ENCODE measurements at regions not wholly inside any gene's neighbourhood (a gene's known extent, or its start where the extent isn't known, plus 50 kb on each side); places are given as distances from the start of the nearest gene placed in this dataset.

- no peak overlapping the region for H3K4me2 ChIP-seq (ENCODE audit: control insufficient read depth, extremely low read depth, insufficient read depth, low read depth, low read length)
- no peak overlapping the region for H3K9ac ChIP-seq (ENCODE audit: control insufficient read depth, extremely low read depth, insufficient read depth, low read length)
- H3K27me3 ChIP-seq (ENCODE audit: control insufficient read depth, extremely low read depth, insufficient read depth, low read length), result no peaks in the 10 kb centered on the region
- no peaks in the 10 kb centered on the region for H3K9me1 ChIP-seq (ENCODE audit: control insufficient read depth, extremely low read depth, insufficient read depth, low read length)
- no peaks in the 10 kb centered on the region for H3K36me3 ChIP-seq (ENCODE audit: control insufficient read depth in 2 of 2, extremely low read depth in 1 of 2, insufficient read depth in 2 of 2, low read length in 2 of 2)
- H2AFZ ChIP-seq (ENCODE audit: control insufficient read depth, low read length), result no peak overlapping the region
- H3K9me3 ChIP-seq (ENCODE audit: control insufficient read depth, low read depth, low read length), result no peaks in the 10 kb centered on the region
- no peaks in the 10 kb centered on the region for H3K4me1 ChIP-seq (ENCODE audit: control insufficient read depth, extremely low read depth, insufficient read depth, low read length)
- no peaks in the 10 kb centered on the region for H4K20me1 ChIP-seq (ENCODE audit: control insufficient read depth, extremely low read depth, insufficient read depth, low read length)
- no peak overlapping the region for H3K4me3 ChIP-seq (ENCODE audit: control insufficient read depth in 2 of 3, extremely low read depth in 1 of 3, insufficient read depth in 2 of 3, low read depth in 1 of 3, low read length in 3 of 3)
- H3K79me2 ChIP-seq (ENCODE audit: control insufficient read depth, insufficient read depth, low read length), result no peaks in the 10 kb centered on the region
- dilution Hi-C loops (cut with MboI; ENCODE audit: extremely low pct_ligation_motif_present, low sequenced_read_pairs), result no loop called here
- TF ChIP-seq CTCF (optimal IDR thresholded peaks at IDR 0.05 in 1 of 3, IDR thresholded peaks at IDR 0.05 in 1 of 3, conservative IDR thresholded peaks at IDR 0.05 in 1 of 3; ENCODE audit: extremely low read depth in 1 of 3, insufficient read depth in 2 of 3, low read length in 3 of 3), result no peak
- no peak for TF ChIP-seq EZH2 (IDR thresholded peaks at IDR 0.05; ENCODE audit: low read length)
- H3K27ac ChIP-seq (ENCODE audit: control insufficient read depth, insufficient read depth, low read length), result no peak overlapping the region
- FAIRE-seq (no peak), DNase-seq (ENCODE audit: low read depth, low spot score) (no peak)
Measured at GRCh38 chr4:160020804-160021203, 917.9 kb downstream of the RAPGEF2 start.

- dilution Hi-C loops (cut with MboI; ENCODE audit: extremely low pct_ligation_motif_present, low sequenced_read_pairs), result no loop called here
- Histone ChIP-seq H3K9me3 (ENCODE audit: control insufficient read depth, low read depth, low read length) (no peaks in the 10 kb centered on the region), H3K36me3 (ENCODE audit: control insufficient read depth in 2 of 2, extremely low read depth in 1 of 2, insufficient read depth in 2 of 2, low read length in 2 of 2) (no peaks in the 10 kb centered on the region), H4K20me1 (ENCODE audit: control insufficient read depth, extremely low read depth, insufficient read depth, low read length) (no peaks in the 10 kb centered on the region), H2AFZ (ENCODE audit: control insufficient read depth, low read length) (no peak overlapping the region), H3K4me1 (ENCODE audit: control insufficient read depth, extremely low read depth, insufficient read depth, low read length) (peaks cover under 1% of the 10 kb centered on the region), H3K4me3 (ENCODE audit: control insufficient read depth in 2 of 3, extremely low read depth in 1 of 3, insufficient read depth in 2 of 3, low read depth in 1 of 3, low read length in 3 of 3) (no peak overlapping the region), H3K79me2 (ENCODE audit: control insufficient read depth, insufficient read depth, low read length) (no peaks in the 10 kb centered on the region), H3K27ac (ENCODE audit: control insufficient read depth, insufficient read depth, low read length) (no peak overlapping the region), H3K9ac (ENCODE audit: control insufficient read depth, extremely low read depth, insufficient read depth, low read length) (no peak overlapping the region), H3K9me1 (ENCODE audit: control insufficient read depth, extremely low read depth, insufficient read depth, low read length) (no peaks in the 10 kb centered on the region), H3K27me3 (ENCODE audit: control insufficient read depth, extremely low read depth, insufficient read depth, low read length) (no peaks in the 10 kb centered on the region), H3K4me2 (ENCODE audit: control insufficient read depth, extremely low read depth, insufficient read depth, low read depth, low read length) (no peak overlapping the region)
- no peak for DNase-seq (ENCODE audit: low read depth, low spot score)
- TF ChIP-seq CTCF (optimal IDR thresholded peaks at IDR 0.05 in 1 of 3, IDR thresholded peaks at IDR 0.05 in 1 of 3, conservative IDR thresholded peaks at IDR 0.05 in 1 of 3; ENCODE audit: extremely low read depth in 1 of 3, insufficient read depth in 2 of 3, low read length in 3 of 3) (no peak), EZH2 (IDR thresholded peaks at IDR 0.05; ENCODE audit: low read length) (no peak)
- FAIRE-seq, result no peak
Measured at GRCh38 chr4:160021870-160022269, 919.0 kb downstream of the RAPGEF2 start.

All from keratinocyte (primary cell).